Breast epithelium (tissue), 3 donors: ENCODE measurements at regions not wholly inside any gene's neighbourhood (a gene's known extent, or its start where the extent isn't known, plus 50 kb on each side); places are given as distances from the start of the nearest gene placed in this dataset.

ENCODE experiments used
- POLR2A ChIP-seq: fragments of 450-650 bp; IDR thresholded peaks from one replicate; pipeline ENCODE4 v1.6.1; 2016; ENCODE audit warnings: antibody characterized with exemption, mild to moderate bottlenecking, moderate library complexity
- POLR2AphosphoS5 ChIP-seq, 3 donors: sonication (generic); formaldehyde crosslinking; IDR thresholded peaks; one replicate each; pipeline ENCODE4 v1.6.1; 2017; ENCODE audit warnings: antibody characterized with exemption in 3 of 3
- TF ChIP-seq, protein P1 (sequence below), 3 donors: fragments of 450-650 bp; IDR thresholded peaks; one replicate each; pipeline ENCODE4 v1.5.1; 2016 to 2017; ENCODE audit warnings: antibody characterized with exemption in 3 of 3, mild to moderate bottlenecking in 3 of 3, moderate library complexity in 3 of 3

DNA sequence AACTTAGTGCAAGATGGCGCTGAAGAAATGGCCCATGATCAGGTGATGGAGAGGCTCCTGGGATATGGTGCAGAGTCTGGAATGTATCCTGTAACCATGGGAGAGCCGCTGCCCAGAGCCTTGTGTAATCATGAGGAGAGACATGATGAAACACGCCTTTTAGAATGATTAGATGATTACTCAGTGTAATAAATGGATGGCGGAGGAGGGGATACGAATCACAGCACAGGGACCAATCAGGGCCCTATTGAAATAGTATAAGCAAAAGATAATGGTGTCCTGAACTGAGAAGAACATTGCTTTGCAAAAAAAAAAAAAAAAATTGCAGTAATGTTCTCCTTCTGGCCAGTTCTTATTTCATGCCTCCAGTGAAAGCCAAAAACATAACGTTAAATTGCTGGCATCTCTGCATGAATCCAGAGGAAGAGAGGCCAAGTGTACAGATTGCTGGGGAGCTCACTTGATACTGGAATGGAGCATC, 668.5 kb upstream of the AUTS2 start:
- TF ChIP-seq, protein P1, sequence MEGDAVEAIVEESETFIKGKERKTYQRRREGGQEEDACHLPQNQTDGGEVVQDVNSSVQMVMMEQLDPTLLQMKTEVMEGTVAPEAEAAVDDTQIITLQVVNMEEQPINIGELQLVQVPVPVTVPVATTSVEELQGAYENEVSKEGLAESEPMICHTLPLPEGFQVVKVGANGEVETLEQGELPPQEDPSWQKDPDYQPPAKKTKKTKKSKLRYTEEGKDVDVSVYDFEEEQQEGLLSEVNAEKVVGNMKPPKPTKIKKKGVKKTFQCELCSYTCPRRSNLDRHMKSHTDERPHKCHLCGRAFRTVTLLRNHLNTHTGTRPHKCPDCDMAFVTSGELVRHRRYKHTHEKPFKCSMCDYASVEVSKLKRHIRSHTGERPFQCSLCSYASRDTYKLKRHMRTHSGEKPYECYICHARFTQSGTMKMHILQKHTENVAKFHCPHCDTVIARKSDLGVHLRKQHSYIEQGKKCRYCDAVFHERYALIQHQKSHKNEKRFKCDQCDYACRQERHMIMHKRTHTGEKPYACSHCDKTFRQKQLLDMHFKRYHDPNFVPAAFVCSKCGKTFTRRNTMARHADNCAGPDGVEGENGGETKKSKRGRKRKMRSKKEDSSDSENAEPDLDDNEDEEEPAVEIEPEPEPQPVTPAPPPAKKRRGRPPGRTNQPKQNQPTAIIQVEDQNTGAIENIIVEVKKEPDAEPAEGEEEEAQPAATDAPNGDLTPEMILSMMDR (IDR thresholded peaks at IDR 0.05), result no peak
- TF ChIP-seq POLR2A, result no peak
- no peak for TF ChIP-seq POLR2AphosphoS5 (IDR thresholded peaks at IDR 0.05)
